ENCODE measurements at regions not wholly inside any gene's neighbourhood (a gene's known extent, or its start where the extent isn't known, plus 50 kb on each side); places are given as distances from the start of the nearest gene placed in this dataset.

GRCh38 chr12:124487834-124488165, 79.6 kb downstream of the NCOR2 start:
- DNase-seq = no peak

GRCh38 chr12:124487066-124487833, 80.2 kb downstream of the NCOR2 start:
- no peak for DNase-seq

- no peak for DNase-seq
Measured at GRCh38 chr12:124486346-124486963, 81.0 kb downstream of the NCOR2 start.

GRCh38 chr12:124485371-124485770, 82.0 kb downstream of the NCOR2 start:
- no peak for DNase-seq

DNA sequence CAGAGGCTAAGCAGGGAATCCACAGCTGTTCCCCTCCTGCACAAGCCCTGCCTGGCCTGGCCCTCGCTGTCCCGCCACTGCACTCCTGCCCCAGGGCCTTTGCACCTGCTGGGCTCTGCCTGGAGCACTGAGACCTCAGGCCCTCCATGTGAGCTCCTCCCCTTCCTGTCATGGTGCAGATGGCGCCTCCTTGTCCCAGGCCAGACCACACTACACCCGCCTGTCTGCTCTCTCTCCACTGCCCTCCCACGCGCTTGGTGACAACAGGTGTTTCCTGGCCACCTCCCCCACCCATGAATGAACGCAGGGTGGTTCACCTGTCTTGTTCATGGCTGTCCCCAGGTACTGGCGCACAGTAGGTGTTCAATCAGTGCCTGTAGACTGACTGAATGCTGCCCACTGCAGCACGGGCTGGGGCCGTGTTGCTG, 82.9 kb downstream of the NCOR2 start:
- DNase-seq = no peak

DNA sequence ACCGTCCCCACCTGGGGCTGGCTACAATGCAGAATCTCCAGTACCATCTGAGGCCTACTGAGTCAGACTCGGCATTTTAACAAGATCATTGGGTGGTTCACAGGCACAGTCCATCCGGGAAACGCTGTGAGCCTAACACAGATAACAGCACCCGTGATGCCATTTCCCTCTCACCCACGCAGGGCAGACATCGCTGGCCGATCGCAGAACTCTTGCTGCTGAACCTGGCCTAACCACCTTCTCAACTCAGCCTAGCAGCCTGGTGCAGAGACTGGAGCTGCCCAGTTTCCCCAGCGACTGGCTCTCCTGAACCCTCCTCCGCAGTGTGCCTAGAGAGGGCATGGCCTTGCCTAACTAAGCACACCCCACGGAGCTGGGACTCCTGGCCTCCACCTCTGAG, 83.3 kb downstream of the NCOR2 start:
- no peak for DNase-seq

DNA sequence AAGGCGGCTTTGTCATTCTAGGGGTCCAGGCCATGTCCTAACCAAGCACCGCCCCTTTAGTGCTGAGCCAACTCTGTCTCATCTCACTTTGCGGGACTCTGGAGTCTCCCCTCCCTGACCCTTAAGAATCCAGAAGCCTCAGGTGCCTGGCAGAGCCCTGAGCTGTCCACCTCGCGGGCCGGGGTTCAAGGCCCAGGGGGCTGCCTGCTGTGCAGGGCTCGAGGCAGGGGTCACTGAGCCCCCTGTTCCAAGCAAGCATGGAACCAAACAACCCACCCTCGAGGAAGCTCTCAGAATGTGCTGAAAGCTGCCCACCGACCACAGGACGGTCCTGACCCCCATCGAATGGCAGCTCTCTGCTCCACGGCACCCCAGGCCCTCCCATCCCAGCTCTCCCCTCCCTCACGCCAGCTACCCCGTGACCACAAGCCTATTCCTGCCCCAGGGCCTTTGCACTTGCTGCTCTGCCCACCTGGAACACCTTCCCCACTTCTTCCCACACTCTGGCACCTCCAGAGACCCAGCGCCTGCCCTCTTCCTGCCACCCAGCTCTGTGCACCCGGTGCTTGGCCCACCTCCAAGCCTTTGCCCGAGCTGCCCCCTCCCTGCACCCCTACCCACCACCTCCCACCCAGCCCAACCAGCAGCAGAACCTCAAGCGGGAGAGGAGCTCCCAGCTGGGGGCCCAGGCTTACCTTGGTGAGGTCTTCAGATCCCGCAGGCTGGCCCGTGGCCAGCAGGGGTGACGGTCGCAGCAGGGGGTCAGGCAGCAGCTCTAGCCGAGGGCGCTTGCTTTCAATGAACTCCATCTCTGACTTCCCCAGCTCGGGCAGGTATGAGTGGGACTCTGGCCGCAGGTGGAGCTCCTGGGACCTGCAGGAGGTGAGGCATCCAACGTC, 84.3 kb downstream of the NCOR2 start:
- DNase-seq = no peak

DNA sequence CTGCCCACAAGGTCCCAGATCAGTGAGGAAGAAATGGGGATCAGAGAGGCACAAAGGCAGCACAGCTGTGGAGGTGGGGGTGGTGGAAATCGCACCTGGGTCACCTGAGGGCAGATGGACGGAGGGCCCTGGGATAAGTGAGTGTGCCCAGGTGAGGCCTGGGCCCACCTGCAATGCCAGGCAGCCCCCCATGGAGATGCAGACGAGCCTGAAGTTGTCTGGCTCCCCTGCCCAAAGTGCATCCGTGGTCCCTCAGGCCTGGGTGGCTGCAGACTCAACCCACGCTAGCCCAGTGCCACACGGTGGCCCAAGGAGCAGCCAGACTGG, 84.9 kb downstream of the NCOR2 start:
- no peak for DNase-seq

GRCh38 chr12:124481772-124482566, 85.4 kb downstream of the NCOR2 start:
- no peak for DNase-seq

GRCh38 chr12:124481257-124481750, 86.1 kb downstream of the NCOR2 start:
- no peak for DNase-seq

DNA sequence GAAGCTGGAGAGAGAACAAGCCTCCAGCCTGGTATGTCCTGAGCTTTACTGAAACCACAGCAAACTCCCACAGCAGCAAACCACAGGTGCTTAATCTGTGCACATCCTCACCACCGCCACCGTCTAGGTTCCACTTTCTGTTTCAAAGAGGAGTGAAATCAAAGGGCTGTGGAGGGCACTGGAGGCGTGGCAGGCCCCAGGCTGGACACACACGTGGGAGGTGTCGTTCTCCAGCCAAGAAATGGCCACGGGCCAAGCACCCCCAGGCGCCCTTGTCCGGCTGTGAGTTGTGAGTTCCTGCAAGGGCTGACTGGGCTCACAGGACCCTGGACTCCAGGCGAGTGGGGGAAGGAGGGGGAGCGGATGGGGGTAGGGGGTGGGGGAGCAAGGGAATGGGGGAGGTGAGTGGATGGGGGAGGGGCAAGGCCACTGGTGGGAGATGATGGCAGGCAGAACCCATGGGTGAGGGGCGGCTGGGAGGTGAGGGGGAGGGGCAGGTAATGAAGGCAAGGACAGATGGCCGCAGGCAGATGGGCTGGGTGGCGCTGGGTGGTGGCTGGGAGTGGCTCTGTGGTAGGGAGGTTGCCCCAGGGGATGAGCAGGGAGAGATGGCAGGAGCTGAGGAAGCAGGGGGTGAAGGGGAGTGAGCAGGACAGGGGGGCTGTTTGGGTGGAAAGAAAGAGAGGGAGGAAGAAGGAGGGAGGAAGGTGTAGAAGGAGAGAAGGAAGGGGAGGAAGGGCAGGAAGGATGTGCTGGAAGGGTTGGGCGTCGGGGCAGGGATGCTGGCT, 86.7 kb downstream of the NCOR2 start:
- DNase-seq = peak; percentile 90

- DNase-seq = no peak
Measured at GRCh38 chr12:124479680-124480468, 87.5 kb downstream of the NCOR2 start.

DNA sequence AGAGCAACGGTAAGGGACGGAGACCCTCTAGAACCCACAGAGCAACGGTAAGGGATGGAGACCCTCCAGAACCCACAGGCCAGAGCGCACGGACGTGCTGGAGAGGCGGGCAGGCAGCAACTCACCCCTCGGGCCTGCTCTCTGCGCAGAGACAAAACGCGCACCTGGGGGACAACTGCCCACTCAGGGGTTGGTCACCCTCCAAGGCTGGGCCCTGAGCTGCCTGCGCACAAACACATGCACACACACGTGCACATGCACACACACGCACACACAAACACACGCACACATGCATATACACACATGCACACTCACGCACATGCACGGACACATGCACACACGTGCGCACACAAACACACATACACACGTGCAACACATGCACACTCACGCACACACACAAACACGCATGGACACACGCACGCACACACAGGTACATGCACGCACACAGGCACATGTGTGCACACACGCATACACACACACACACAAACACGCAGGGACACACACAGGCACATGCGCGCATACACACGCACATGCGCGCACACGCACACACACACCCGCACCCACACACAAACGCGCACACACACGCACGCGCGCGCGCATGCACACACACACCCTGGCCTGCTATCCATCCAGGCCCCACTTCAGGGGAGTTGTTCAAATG, 88.3 kb downstream of the NCOR2 start:
- DNase-seq = no peak

GRCh38 chr12:124478416-124478815, 89.0 kb downstream of the NCOR2 start:
- DNase-seq = no peak

DNA sequence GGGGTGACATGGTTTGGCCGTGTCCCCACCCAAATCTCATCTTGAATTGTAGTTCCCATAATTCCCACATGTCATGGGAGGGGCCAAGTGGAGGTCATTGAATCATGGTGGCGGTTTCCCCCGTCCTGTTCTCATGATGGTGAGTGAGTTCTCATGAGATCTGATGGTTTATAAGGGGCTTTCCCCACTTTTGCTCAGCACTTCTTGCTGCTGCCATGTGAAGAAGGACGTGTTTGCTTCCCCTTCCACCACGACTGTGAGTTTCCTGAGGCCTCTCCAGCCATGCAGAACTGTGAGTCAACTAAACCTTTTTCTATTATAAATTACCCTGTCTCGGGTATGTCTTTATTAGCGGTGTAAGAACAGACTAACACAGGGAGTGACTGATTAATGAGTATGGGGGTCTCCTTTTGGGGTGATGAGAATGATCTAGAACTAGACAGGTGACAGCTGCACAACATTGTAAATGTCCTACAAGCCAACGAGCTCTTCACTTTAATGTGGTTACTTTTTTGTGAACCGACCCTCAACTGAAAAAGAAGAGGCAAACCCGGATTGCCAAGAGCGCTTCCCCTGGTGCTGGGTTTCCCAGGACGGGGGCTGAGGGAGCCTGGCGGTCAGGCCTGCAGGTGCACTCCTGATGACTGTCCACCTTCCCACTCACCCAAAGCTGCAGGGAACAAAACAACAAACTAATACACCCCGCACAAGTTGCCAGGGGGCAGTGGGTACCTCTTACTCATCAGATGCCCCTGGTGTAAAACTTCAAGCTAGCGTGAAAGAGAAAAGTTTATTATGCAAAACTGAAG, 90.1 kb downstream of the NCOR2 start:
- DNase-seq = no peak

DNA sequence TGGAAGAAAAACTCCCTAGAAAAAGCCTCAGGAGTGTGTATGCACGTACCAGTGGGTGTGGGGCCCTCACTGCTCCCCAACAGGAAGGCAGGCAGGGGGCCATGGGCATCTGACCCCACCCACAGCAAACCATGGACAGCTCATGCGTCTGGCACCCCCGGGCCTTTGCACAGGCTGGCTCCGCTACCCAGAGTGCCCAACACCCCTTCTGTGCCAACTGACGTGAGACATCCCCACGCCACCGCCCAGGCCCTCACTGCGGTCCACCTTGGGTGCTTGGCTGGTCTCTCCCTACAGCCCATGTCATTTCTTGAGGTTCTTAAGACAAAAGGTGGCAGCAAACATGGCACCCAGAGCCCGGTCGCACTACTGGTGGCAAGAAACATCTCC, 91.4 kb downstream of the NCOR2 start:
- DNase-seq = no peak

DNA sequence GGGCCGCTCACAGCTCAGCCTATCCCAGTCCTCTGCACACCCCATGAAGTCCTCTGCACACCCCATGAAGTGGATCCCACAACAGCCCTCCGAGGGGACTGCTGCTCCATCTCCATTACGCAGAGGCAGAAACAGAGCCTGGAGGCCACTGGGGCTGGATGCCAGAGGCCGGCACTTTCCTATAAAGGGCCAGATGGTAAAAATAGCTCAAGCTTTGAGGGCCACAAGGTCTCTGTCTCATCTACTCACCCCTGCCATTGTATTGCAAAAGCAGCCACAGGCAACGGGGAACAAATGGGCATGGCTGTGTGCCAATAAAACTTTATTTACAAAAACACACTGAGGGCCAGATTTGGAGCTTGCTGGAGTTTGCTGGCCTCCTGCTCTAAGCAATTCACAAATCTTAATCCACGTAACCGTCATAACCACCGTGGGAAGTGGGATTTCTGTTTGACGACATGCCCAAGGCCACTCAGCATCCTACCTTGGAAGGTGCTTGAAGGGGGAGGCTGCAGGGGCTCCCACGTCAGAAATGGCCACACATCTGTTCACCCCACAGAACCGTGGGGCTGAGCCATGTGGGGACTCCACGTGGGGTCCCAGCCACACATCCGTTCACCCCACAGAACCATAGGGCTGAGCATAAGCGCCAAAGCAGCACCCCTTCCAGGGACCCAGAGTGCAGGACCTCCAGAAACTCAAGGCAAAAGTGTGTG, 92.0 kb downstream of the NCOR2 start:
- peak; percentile 23 for DNase-seq

DNA sequence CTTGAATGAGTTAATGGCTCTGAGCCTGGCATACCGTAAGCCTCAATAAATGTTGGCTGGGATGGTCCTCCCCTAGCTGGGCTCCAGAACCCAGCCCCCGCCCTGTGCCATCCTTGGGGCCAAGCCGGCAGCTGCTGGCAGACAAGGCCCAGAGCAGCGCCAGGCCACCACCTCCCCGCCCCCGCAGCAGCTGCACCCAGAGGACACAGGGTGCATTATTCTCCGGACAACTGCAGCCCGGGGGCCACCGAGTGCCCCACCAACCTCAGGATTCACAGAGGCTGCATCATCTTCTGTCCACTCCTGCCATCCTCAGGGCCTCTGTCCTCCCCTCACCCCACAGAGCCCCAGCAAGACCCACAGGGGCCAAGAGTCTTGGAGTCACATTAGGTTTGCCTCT, 92.7 kb downstream of the NCOR2 start:
- DNase-seq = no peak

DNA sequence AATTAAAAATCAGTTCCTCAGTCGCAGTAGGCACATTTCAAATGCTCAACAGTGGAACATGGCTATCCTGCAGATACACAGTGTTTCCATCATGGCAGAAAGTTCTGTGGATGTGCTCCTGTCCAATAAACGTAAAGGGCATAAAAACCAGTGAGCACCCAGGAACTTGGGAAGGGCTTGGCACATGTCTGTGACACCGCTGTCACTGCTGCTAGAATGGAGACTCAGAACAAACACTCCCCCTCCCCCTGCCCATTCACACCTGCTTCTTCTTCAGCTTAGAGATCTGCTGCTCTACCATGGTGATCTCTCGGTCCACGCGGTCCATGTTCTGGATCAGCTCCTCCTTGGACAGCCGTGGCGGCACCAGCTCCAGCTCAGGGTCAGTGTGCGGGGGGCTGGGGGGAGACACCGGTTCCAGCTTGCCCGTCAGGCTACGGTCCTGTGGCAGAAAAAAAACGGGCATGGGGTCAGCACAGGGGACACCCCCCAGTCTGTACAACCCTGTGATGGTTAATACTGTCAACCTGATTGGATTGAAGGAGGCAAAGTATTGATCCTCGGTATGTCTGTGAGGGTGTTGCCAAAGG, 94.6 kb downstream of the NCOR2 start:
- DNase-seq = no peak

Data from MV-4-11 (cell line).